ENCODE measurements at regions not wholly inside any gene's neighbourhood (a gene's known extent, or its start where the extent isn't known, plus 50 kb on each side); places are given as distances from the start of the nearest gene placed in this dataset.

GRCh38 chr10:3509355-3509754 lies 275.7 kb downstream of the KLF6 start:
- Histone ChIP-seq H2AFZ (replicated peaks; ENCODE audit: low read length, poor library complexity) (no peak overlapping the region), H3K79me1 (ENCODE audit: low read depth in 1 of 2, low read length in 2 of 2) (no peaks in the 10 kb centered on the region), H3K4me3 (ENCODE audit: insufficient read depth, low read depth, low read length) (no peak overlapping the region), H2BK15ac (ENCODE audit: low read depth, low read length) (no peak overlapping the region), H3K56ac (ENCODE audit: extremely low read depth, insufficient read depth, low read length) (no peak overlapping the region), H2BK120ac (ENCODE audit: low read depth, low read length) (no peak overlapping the region), H3K4me2 (ENCODE audit: low read depth, low read length) (no peak overlapping the region), H3K23ac (ENCODE audit: low read depth, low read length) (no peak overlapping the region), H4K5ac (ENCODE audit: low read depth, low read length) (no peak overlapping the region), H4K8ac (ENCODE audit: low read depth in 2 of 2, low read length in 2 of 2) (no peak overlapping the region), H3K18ac (ENCODE audit: low read depth, low read length) (no peak overlapping the region), H4K91ac (ENCODE audit: insufficient read depth, low read depth, low read length) (no peak overlapping the region), H3K27me3 (ENCODE audit: control insufficient read depth, insufficient read depth, low read length) (no peaks in the 10 kb centered on the region; the same call in 1 of the 2 replicates), H3K4me1 (ENCODE audit: control insufficient read depth, insufficient read depth, low read length) (no peaks in the 10 kb centered on the region), H3K27ac (ENCODE audit: insufficient read depth, low read length) (no peak overlapping the region), H4K20me1 (ENCODE audit: insufficient read depth, low read length) (no peaks in the 10 kb centered on the region), H3K36me3 (ENCODE audit: control insufficient read depth, insufficient read depth, low read length) (no peaks in the 10 kb centered on the region), H2BK5ac (ENCODE audit: low read depth, low read length, poor library complexity, severe bottlenecking) (no peak overlapping the region), H3K14ac (replicated peaks; ENCODE audit: low read depth, low read length) (no peak overlapping the region), H2AK5ac (ENCODE audit: low read depth, low read length) (no peak overlapping the region), H2AK9ac (replicated peaks; ENCODE audit: low read depth, low read length, poor library complexity) (no peak overlapping the region), H3K4ac (ENCODE audit: low read depth, low read length) (no peak overlapping the region), H3K9me1 (ENCODE audit: insufficient read depth, low read length) (no peaks in the 10 kb centered on the region), H3K9ac (ENCODE audit: low read depth, low read length) (no peak overlapping the region), H3K9me3 (ENCODE audit: control insufficient read depth, insufficient read depth, low read length) (peaks cover 5% of the 10 kb centered on the region), H2BK20ac (ENCODE audit: low read depth, low read length) (no peak overlapping the region)
- no TSS peak for BruUV-seq (replicated peaks)
- in situ Hi-C loops (cut with MboI; ENCODE audit: low sequenced_read_pairs): no loop called here
- ChIA-PET POLR2A (ENCODE audit: unreplicated experiment) (no interaction called here), CTCF (no interaction called here)
- intact Hi-C loops (cut with micrococcal nuclease): no loop called here
- TF ChIP-seq MXI1 (IDR thresholded peaks at IDR 0.05; ENCODE audit: borderline replicate concordance, low read depth, low read length) (no peak), ELK1 (IDR thresholded peaks at IDR 0.05; ENCODE audit: borderline replicate concordance, low read depth, low read length) (no peak), CTCF (conservative IDR thresholded peaks at IDR 0.05; ENCODE audit: low read depth, low read length) (no peak), CHD1 (IDR thresholded peaks at IDR 0.05; ENCODE audit: low read depth, low read length) (no peak), BHLHE40 (IDR thresholded peaks at IDR 0.05; ENCODE audit: low read depth, low read length) (no peak), USF2 (IDR thresholded peaks at IDR 0.05; ENCODE audit: low read depth, low read length) (no peak), RAD21 (IDR thresholded peaks at IDR 0.05; ENCODE audit: low read length) (no peak)
- ATAC-seq (ENCODE audit: low read depth): no peak
- dilution Hi-C loops (cut with HindIII; ENCODE audit: low sequenced_read_pairs, unreplicated experiment): no loop called here
- WGBS, 2 experiments (ENCODE audit: extremely low coverage in 2 of 2, insufficient read length in 1 of 2): 100% methylated on average over 1 of the region's 3 CpGs; no CpG with 5 or more reads in 1 of the 2 experiments
- DNase-seq: no peak
